CD4-positive, alpha-beta T cell treated with Interleukin-6 at 100 ng/mL for 8 hours (primary cell): ENCODE measurements at regions not wholly inside any gene's neighbourhood (a gene's known extent, or its start where the extent isn't known, plus 50 kb on each side); places are given as distances from the start of the nearest gene placed in this dataset.

Source experiments
- DNase-seq: peaks from one replicate; pipeline ENCODE4 v3.0.0-alpha.2; 2020; ENCODE audit warnings: mixed read lengths, low spot score

DNA sequence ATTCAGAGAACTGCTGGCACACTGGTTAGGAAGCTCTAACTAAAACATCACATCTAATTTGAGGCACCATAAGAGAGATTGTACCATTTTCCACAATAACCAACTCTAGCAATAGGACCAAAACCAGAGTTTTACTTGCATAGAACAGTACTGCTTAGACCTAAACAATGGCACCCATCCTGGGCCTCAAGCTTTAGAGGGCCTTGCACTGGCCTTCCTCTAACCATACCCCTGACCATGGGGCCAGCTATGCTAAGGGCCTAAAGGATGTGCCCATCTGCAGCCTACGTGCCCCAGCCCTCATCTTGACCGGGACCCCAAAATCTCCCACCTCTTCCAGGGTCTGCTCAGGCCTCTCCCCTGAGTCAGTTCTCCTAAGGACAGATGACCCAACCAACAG is 74.4 kb upstream of the ARHGAP32 start:
- DNase-seq, result no peak

DNA sequence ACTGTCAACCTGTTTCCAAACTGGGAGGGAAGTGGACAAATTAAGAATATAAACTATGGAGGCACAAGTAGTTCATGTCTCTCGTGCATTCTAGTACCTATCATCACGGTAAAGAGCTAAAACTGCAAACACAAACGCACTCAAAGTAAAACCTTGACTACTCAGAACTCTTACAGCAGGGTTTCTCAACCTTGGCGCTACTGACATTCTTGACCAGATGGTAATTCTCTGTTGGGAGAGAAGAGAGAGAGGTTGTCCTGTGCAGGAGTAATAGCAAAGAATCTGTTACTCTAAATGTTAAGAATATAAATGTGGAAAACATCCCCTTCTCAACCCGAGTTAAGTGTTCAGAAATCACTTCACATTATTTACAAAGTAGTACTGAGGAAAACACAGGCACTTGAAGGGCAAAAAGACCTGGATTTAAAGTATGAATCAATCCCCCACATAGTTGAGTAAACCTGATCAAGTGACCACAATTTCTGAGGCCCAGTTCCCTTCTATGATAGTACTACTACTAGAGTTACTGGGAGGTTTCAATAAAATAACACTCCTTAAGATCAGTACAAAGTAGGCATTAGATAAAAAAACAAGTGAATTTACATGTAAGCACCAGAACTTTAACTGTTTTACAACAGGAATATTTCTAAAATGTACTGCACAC is 73.1 kb upstream of the ARHGAP32 start:
- DNase-seq, result no peak

DNA sequence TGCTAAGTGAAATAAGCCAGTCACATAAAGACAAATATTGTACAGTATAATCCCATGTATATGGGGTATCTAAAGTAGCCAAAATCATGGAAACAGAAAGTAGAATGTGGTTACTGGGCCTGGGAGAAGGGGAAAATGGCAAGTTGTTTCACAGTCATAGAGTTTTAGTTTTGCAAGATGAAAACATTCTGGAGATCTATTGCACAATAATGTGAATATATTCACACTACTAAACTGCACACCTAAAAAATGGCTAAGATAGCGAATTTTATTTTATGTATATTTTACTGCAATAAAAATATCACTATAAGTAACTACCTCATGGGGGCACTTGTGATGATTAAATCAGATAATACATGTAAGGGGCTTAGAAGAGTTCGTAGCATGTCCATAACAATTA is 72.0 kb upstream of the ARHGAP32 start:
- no peak for DNase-seq

DNA sequence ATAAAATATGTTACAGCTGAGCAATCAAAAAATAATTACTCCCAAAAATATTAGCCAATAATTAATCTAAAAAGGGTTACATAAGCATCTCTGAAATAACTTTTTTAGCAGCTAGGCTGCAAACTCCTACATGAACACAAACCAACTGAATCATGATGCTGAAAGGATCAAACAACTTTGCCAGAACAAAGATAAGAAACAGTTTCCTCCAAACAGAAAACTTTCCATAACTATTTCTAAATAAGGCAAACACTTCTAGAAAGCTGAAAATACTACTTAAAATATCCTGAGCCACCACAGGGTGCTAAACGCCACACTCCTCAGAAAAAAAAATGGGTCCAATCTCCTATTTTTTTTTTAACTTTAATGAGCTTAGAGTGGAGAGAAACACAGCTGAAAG is 68.6 kb upstream of the ARHGAP32 start:
- DNase-seq, result no peak

DNA sequence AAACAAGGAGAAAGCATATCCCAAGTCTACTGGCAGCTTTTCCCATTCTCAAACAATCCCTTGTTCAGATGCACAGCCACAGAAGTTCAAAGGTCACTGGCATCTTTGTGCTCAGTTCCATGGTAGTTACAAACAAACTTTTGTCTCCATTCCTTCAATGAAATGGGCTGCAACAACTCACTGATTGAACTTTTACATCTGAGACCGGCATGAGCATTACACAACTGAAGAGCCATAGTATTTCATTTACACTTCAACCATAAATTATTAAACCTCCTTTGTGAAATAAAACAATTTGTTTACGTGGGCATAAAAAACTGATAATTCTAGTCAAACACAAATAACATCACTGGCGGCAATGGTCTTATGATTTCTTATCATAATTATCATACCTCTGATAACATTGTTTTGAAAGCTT is 67.8 kb upstream of the ARHGAP32 start:
- DNase-seq, result no peak

DNA sequence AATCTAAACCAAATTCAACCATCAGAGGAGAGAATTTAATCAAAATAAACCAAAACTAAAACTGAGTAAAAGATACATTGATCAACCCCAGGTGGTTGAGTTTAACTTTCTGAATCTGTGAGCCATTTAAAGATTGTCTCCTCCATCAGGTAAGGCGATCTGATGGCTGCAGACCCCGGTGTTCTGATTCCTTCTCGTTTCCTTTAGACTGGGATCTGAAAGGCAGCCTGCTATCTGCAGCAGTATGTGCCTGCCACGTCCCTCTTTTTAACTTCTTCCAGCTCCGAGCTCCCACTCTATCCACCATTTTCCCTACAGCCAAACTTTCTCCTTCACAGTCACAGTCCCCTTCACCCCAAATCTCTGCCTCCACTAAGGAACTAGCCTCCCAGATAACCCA is 66.1 kb upstream of the ARHGAP32 start:
- DNase-seq, result no peak

DNA sequence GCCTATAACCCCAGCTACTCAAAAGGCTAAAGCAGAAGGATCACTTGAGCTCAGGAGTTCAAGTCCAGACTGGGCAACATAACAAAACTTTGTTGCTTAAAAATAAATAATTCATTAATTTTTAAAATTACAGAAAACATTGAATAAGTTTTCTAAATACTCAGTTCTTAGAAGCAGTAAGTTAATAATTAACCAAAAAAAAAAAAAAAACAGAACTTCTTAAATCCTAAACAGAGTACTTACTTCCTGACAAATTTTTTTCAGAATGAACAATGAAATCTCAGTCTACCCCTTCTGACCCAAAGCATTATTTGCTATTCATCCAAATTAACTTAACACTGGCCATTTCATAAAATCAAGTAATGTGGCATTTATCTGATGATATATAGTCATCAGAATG is 65.4 kb upstream of the ARHGAP32 start:
- DNase-seq, result no peak

DNA sequence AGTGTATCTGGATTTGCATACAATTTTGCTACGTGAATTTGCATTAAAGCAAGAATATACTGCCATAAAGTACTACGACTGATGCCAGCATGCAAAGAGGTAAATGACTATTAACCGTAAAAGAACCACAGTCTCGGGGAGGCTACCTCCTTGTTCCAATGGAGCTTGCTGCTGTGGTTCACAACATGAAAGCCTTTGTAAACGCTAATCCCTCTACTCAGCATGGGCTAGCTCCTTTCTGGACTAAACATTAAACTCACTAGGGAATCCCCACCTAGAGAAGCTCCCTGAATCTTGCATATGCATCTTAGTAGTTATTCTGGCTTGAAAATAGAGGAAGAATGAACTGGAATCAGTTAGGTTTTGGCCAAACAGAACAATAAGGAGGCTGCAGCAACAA is 60.5 kb upstream of the ARHGAP32 start:
- DNase-seq, result no peak

DNA sequence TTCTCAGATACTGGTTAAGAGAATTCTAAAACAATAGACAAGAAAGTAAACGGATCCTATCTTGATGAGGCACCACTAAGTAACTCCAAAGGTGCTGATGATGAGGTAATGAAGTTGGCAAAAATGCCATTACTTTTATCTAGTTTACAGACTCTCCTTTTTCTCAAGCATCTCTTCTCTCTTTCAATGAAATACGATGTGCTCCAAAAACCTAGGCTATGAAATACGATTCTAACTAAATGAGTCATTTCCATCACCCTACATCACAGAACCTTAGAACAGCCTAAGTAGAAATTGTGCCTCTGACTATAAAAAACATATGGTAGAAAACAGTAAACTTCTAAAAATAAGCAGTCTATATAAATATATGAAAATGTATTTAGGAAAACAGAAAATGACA is 58.9 kb upstream of the ARHGAP32 start:
- DNase-seq, result no peak

DNA sequence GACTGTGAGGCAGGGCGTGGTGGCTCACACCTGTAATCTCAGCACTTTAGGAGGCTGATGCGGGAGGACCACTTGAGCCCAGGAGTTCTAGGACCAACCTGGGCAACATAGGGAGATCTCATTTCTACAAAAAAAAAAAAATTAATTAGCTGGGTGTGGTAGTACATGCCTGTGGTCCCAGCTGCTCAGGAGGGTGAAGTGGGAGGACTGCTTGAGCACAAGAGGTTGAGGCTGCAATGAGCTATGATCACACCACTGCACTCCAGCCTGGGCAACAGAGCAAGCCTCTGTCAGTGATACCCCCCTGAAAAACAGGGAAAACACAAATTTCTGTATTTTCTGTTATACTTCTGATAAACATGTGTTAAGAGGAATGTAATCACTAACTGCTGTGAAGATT is 57.8 kb upstream of the ARHGAP32 start:
- DNase-seq, result no peak

DNA sequence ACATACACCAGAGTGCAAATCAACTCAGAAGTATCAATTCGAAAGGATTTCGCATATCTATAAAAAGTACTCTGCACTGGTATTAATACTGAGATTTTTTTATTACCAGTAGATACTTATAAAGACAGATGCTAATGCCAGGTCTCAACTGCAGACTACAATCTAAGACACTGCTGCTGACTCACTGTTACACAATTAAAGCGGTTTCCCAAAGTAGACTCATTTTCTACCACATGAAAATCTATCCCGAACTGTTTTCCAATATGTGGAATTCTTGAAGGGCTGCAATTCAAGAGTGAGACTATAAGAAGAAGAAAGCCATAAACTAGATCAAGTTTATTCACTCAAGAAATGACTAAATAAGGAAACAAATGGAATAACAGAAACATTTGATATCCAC is 57.2 kb upstream of the ARHGAP32 start:
- no peak for DNase-seq

DNA sequence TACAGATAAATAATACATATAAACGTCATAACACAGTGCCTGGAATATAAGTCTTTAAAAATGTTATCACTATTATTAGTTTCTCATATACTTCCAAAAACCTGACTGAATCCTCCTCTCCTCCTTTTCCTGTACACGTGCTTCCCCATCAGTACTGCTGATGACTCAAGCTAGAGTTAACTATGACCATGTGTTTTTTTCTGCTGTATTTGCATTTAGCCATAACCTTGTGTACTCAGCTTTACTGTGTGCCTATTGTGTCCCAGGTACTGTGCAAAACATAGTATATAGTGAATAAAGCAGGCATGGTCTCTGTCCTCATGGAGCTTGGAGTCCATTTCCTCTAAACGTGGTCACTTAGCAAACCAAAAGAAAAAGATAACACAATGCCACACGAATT is 56.5 kb upstream of the ARHGAP32 start:
- no peak for DNase-seq

DNA sequence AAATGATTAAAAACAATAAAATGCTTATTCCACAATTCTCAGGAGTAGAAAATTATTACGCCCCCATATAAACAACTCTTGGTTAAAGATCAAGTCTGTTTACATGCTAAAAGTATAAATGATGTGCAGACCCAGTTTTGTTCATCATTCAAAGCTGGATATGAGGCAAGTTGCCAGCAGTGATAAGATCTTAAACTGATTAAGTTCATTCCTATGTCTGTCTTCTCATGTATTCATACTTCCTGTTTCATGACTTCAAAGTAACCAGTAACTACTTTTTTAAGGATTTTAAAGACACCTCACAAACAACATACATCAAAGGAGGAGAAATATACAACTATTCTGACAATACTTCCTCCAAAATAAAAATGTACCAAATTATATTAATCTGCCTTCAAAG is 55.0 kb upstream of the ARHGAP32 start:
- DNase-seq, result peak; percentile 9

DNA sequence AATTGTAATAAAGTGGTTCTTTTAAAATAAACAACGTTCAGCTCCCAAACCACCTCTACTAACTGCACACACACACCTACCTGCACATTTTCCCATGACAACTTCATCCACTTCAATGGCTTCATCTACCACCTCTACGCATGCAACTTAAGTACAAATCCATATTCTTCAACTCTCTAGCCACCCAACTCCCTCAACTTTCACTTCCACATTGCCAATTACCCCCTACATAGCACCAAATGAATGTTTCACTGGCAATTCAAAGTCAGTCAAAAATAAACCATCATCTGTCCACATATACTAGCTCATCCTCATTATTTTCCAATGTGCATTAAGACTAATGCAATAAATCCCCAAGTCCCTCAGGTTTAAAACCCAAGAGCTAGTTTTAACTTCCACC is 50.7 kb upstream of the ARHGAP32 start:
- no peak for DNase-seq
